ENCODE measurements at regions not wholly inside any gene's neighbourhood (a gene's known extent, or its start where the extent isn't known, plus 50 kb on each side); places are given as distances from the start of the nearest gene placed in this dataset.
"Not testable (repeated sequence)": the region's sequence is repeated elsewhere in the genome, so short reads cannot be mapped to it uniquely, and the experiment has no call there.

GRCh38 chr2:187775651-187776050, 221.4 kb upstream of the TFPI start:
- DNase-seq (ENCODE audit: low read depth in 2 of 2) = no peak

GRCh38 chr2:187782301-187782700, 228.1 kb upstream of the TFPI start:
- no peak for DNase-seq (ENCODE audit: low read depth in 2 of 2)

GRCh38 chr2:187783446-187783845, 229.2 kb upstream of the TFPI start:
- DNase-seq (ENCODE audit: low read depth in 2 of 2) = peak in 1 of 2 donors; percentile 1

- not testable (repeated sequence) for DNase-seq (ENCODE audit: low read depth in 2 of 2)
Observed at GRCh38 chr2:187784138-187784537, 229.9 kb upstream of the TFPI start.

GRCh38 chr2:187799601-187800000, 245.4 kb upstream of the TFPI start:
- no peak for DNase-seq (ENCODE audit: low read depth in 2 of 2)

- DNase-seq (ENCODE audit: low read depth in 2 of 2) = no peak
Observed at GRCh38 chr2:187803816-187804215, 249.6 kb upstream of the TFPI start.

GRCh38 chr2:187815113-187815512, 260.9 kb upstream of the TFPI start:
- DNase-seq (ENCODE audit: low read depth in 2 of 2) = no peak

GRCh38 chr2:187819624-187820023, 265.4 kb upstream of the TFPI start:
- DNase-seq (ENCODE audit: low read depth in 2 of 2) = no peak

- DNase-seq (ENCODE audit: low read depth in 2 of 2) = no peak
Observed at GRCh38 chr2:187825108-187825507, 270.9 kb upstream of the TFPI start.

- DNase-seq (ENCODE audit: low read depth in 2 of 2) = no peak
Observed at GRCh38 chr2:187826023-187826422, 271.8 kb upstream of the TFPI start.

- DNase-seq (ENCODE audit: low read depth in 2 of 2) = no peak
Observed at GRCh38 chr2:187834787-187835186, 280.6 kb upstream of the TFPI start.

GRCh38 chr2:187838690-187839089, 284.5 kb upstream of the TFPI start:
- DNase-seq (ENCODE audit: low read depth in 2 of 2) = no peak

GRCh38 chr2:187842315-187842714, 288.1 kb upstream of the TFPI start:
- no peak for DNase-seq (ENCODE audit: low read depth in 2 of 2)

- peak; percentile 72 to 73 for DNase-seq (ENCODE audit: low read depth in 2 of 2)
Observed at GRCh38 chr2:187842978-187843847, 289.0 kb upstream of the TFPI start.

- DNase-seq (ENCODE audit: low read depth in 2 of 2) = no peak
Observed at GRCh38 chr2:187847245-187848208, 293.3 kb upstream of the TFPI start.

- DNase-seq (ENCODE audit: low read depth in 2 of 2) = peak in 1 of 2 donors; percentile 11
Observed at GRCh38 chr2:187851955-187852561, 297.8 kb upstream of the TFPI start.

GRCh38 chr2:187853381-187853791, 299.2 kb upstream of the TFPI start:
- peak in 1 of 2 donors; percentile 54 for DNase-seq (ENCODE audit: low read depth in 2 of 2)

GRCh38 chr2:187854801-187855200, 300.6 kb upstream of the TFPI start:
- no peak for DNase-seq (ENCODE audit: low read depth in 2 of 2)

- DNase-seq (ENCODE audit: low read depth in 2 of 2) = no peak
Observed at GRCh38 chr2:187855689-187856088, 301.5 kb upstream of the TFPI start.

- no peak for DNase-seq (ENCODE audit: low read depth in 2 of 2)
Observed at GRCh38 chr2:187857826-187858225, 303.6 kb upstream of the TFPI start.

GRCh38 chr2:187862715-187863114, 308.5 kb upstream of the TFPI start:
- no peak for DNase-seq (ENCODE audit: low read depth in 2 of 2)

GRCh38 chr2:187865025-187865424, 310.8 kb upstream of the TFPI start:
- DNase-seq (ENCODE audit: low read depth in 2 of 2) = no peak
